Stimulated activated CD4-positive, alpha-beta T cell treated with anti-CD3 and anti-CD28 coated beads, Interleukin-1b, Interleukin-23, amount 100 ng/mL, for 1 hour (primary cell): ENCODE measurements at regions not wholly inside any gene's neighbourhood (a gene's known extent, or its start where the extent isn't known, plus 50 kb on each side); places are given as distances from the start of the nearest gene placed in this dataset.
"Not testable (repeated sequence)": the region's sequence is repeated elsewhere in the genome, so short reads cannot be mapped to it uniquely, and the experiment has no call there.

ENCODE experiments used
- DNase-seq, 2 donors: peaks; one replicate each; pipeline ENCODE4 v3.0.0-alpha.2; 2020; ENCODE audit warnings: low read depth in 2 of 2

GRCh38 chr6:165008971-165009370, 300.4 kb downstream of the C6orf118 start:
- no peak for DNase-seq

- no peak for DNase-seq
Observed at GRCh38 chr6:165002866-165003265, 306.5 kb downstream of the C6orf118 start.

- no peak for DNase-seq
Observed at GRCh38 chr6:165002358-165002757, 307.0 kb downstream of the C6orf118 start.

GRCh38 chr6:165001502-165002157, 307.8 kb downstream of the C6orf118 start:
- no peak for DNase-seq

- no peak for DNase-seq
Observed at GRCh38 chr6:164998297-164998696, 311.1 kb downstream of the C6orf118 start.

- no peak for DNase-seq
Observed at GRCh38 chr6:164996838-164997237, 312.6 kb downstream of the C6orf118 start.

- no peak for DNase-seq
Observed at GRCh38 chr6:164991573-164991972, 317.8 kb downstream of the C6orf118 start.

- no peak for DNase-seq
Observed at GRCh38 chr6:164990901-164991300, 318.5 kb downstream of the C6orf118 start.

- DNase-seq, result no peak
Observed at GRCh38 chr6:164982389-164982788, 327.0 kb downstream of the C6orf118 start.

- no peak for DNase-seq
Observed at GRCh38 chr6:164967102-164967501, 342.3 kb downstream of the C6orf118 start.

- DNase-seq, result no peak
Observed at GRCh38 chr6:164962805-164963204, 346.6 kb downstream of the C6orf118 start.

- DNase-seq, result no peak
Observed at GRCh38 chr6:164947164-164947563, 362.2 kb downstream of the C6orf118 start.

- DNase-seq, result no peak
Observed at GRCh38 chr6:164942271-164942670, 367.1 kb downstream of the C6orf118 start.

GRCh38 chr6:164933238-164933794, 376.1 kb downstream of the C6orf118 start:
- not testable (repeated sequence) for DNase-seq

GRCh38 chr6:164929408-164929977, 379.9 kb downstream of the C6orf118 start:
- no peak for DNase-seq

- DNase-seq, result no peak
Observed at GRCh38 chr6:164928728-164929407, 380.5 kb downstream of the C6orf118 start.

GRCh38 chr6:164928057-164928727, 381.2 kb downstream of the C6orf118 start:
- no peak for DNase-seq

GRCh38 chr6:164927288-164928056, 381.9 kb downstream of the C6orf118 start:
- DNase-seq, result peak in 1 of 2 donors; percentile 22

GRCh38 chr6:164926686-164927085, 382.7 kb downstream of the C6orf118 start:
- no peak for DNase-seq

- no peak for DNase-seq
Observed at GRCh38 chr6:164925681-164926530, 383.5 kb downstream of the C6orf118 start.

GRCh38 chr6:164924674-164925073, 384.7 kb downstream of the C6orf118 start:
- no peak for DNase-seq
